ENCODE measurements at regions not wholly inside any gene's neighbourhood (a gene's known extent, or its start where the extent isn't known, plus 50 kb on each side); places are given as distances from the start of the nearest gene placed in this dataset.

DNA sequence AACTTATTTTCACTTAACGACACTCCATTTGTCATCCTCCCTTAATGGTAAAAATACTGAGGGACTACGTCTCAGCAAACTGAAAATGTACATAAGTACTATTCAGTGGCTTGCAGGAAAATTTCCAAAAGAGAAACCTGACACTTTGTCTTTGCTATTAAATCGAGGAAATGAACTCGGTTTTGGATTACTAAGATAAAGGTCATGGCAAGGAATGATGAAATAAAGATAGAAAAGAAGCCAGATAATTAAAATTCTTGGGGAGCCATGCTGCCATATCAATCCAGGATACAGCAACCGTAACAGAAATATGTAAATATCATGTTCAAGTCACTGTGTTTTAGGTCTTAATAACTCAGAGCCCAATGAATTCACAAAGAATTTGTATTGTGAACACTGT is 647.8 kb downstream of the CDH9 start:
- TF ChIP-seq CREB1 (IDR thresholded peaks at IDR 0.05; ENCODE audit: low read depth) (no peak), PAX5 (IDR thresholded peaks at IDR 0.05; ENCODE audit: borderline replicate concordance, low read depth, low read length) (no peak), POLR2AphosphoS2 (IDR thresholded peaks at IDR 0.05; ENCODE audit: low read depth, low read length) (no peak), HDGF (IDR thresholded peaks at IDR 0.05) (no peak), EP300 (IDR thresholded peaks at IDR 0.05; ENCODE audit: borderline replicate concordance in 1 of 2, control insufficient read depth in 1 of 2, low read depth in 2 of 2, low read length in 2 of 2) (no peak), EZH2 (IDR thresholded peaks at IDR 0.05; ENCODE audit: borderline replicate concordance, control insufficient read depth, low read depth, low read length) (no peak)
